ENCODE measurements at regions not wholly inside any gene's neighbourhood (a gene's known extent, or its start where the extent isn't known, plus 50 kb on each side); places are given as distances from the start of the nearest gene placed in this dataset.
A peak's percentile ranks its signal among the peaks of the same experiment; 100 is the strongest.
"Not testable (repeated sequence)": the region's sequence is repeated elsewhere in the genome, so short reads cannot be mapped to it uniquely, and the experiment has no call there.

DNA sequence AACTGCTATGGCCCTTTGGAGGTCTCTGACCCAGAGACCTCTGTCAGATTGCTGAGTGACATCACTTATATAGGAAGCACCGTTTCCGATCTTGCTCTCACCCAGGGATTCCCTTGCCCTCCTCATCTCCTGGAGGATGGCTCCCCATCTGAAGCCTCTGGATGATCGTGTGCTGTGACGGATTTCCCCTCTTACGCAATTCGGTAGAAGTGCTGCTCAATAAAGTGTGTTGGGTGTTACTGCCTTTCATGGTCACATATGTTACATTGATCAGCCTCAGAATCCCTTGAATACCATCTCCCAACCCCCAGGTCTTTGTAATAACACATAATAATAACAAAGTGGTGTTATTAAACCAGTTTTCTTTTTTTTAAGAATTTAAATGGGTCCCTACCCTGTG is 107.3 kb upstream of the CLEC14A start:
- in situ Hi-C loops (cut with HindIII; ENCODE audit: low sequenced_read_pairs), result no loop called here

DNA sequence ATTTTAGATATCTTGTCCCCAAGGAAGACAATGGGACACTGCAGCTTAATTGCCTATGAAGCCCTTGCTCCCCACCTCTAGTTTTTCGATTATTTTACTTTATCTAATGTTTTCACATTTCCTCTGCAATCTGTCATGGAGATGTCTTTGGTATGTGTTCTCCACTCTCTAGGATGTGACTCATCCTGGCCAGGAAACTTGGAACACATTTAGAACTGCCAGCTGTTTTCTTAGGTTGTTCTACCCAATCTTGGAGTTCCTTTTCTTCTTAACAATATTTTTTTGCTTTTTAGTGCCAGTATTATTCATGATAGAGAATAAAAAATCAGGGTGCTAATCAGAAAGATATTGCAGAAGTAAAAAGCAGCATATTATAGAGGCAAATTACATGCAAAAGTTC is 101.7 kb upstream of the CLEC14A start:
- no peak overlapping the region for H3K4me3 ChIP-seq (ENCODE audit: low read depth, low read length)
- in situ Hi-C loops (cut with HindIII; ENCODE audit: low sequenced_read_pairs), result no loop called here
- peak; percentile 83 for DNase-seq (ENCODE audit: low read depth, low spot score)
- TF ChIP-seq CTCF (IDR thresholded peaks at IDR 0.05; ENCODE audit: low read depth, low read length), result no peak

More for the DNA sequence above, 107.3 kb upstream of the CLEC14A start:
- no peak overlapping the region for H3K4me3 ChIP-seq (ENCODE audit: low read depth, low read length)
- DNase-seq (ENCODE audit: low read depth, low spot score), result no peak
- TF ChIP-seq CTCF (IDR thresholded peaks at IDR 0.05; ENCODE audit: low read depth, low read length), result no peak

DNA sequence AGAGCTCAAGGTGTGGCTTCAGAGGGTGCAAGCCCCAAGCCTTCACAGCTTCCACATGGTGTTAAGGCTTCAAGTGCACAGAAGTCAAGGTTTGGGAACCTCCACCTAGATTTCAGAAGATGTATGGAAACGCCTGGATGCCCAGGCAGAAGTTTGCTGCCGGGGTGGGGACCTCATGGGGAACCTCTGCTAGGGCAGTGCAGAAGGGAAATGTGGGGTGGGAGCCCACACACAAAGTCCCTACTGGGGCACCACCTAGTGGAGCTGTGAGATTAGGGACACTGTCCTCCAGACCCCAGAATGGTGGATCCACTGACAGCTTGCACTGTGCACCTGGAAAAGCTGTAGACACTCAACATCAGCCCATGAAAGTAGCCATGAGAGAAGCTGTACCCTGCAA is 99.6 kb upstream of the CLEC14A start:
- in situ Hi-C loops (cut with HindIII; ENCODE audit: low sequenced_read_pairs); DNase-seq (ENCODE audit: low read depth, low spot score); H3K4me3 ChIP-seq (ENCODE audit: low read depth, low read length): not testable (repeated sequence)

- in situ Hi-C loops (cut with HindIII; ENCODE audit: low sequenced_read_pairs), result no loop called here
- no peak overlapping the region for H3K4me3 ChIP-seq (ENCODE audit: low read depth, low read length)
- no peak for DNase-seq (ENCODE audit: low read depth, low spot score)
- TF ChIP-seq CTCF (IDR thresholded peaks at IDR 0.05; ENCODE audit: low read depth, low read length), result no peak
Measured at GRCh38 chr14:38350102-38350501, 94.2 kb upstream of the CLEC14A start.

DNA sequence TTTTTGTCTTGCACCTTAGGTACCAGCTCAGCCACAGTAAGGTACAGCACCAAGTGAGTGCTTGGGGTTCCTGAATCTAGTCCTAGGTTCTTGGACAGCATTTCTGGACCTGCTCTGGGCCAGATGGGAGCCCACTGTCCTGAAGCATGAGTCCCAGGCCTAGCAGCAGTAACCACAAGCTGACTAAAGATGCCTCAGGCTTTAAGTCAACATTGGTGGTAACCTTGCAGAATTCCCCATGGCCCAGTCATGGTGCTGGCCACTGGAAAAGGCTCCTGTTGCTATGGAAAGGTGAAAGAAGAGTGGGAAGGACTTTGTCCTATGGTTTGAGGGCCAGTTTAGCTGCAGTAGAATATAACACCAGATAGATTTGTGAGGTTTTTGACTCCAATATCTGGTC is 86.9 kb upstream of the CLEC14A start:
- no peak overlapping the region for H3K4me3 ChIP-seq (ENCODE audit: low read depth, low read length)
- in situ Hi-C loops (cut with HindIII; ENCODE audit: low sequenced_read_pairs), result no loop called here
- no peak for TF ChIP-seq CTCF (IDR thresholded peaks at IDR 0.05; ENCODE audit: low read depth, low read length)
- peak; percentile 84 for DNase-seq (ENCODE audit: low read depth, low spot score)

DNA sequence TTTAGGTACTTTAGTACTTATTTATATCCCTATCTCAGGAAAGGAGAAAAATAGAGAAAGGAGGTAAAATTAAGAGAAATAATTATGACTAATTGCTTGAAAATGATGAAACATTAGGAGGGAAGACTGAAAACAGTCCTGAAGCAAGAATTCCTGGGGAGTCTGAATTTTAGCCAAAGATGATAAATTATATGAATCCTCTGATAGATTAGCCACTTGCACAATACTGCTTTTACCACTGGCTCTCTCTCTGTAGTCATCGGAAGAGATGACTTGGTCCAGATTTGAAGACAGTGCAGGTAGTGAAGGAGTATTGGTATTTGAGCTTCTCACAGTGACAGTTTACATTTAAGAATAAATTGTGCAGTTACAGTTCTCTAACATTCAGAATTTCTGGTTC is 83.8 kb upstream of the CLEC14A start:
- in situ Hi-C loops (cut with HindIII; ENCODE audit: low sequenced_read_pairs), result no loop called here
- no peak overlapping the region for H3K4me3 ChIP-seq (ENCODE audit: low read depth, low read length)
- peak; percentile 30 for DNase-seq (ENCODE audit: low read depth, low spot score)
- no peak for TF ChIP-seq CTCF (IDR thresholded peaks at IDR 0.05; ENCODE audit: low read depth, low read length)

- no peak for DNase-seq (ENCODE audit: low read depth, low spot score)
- TF ChIP-seq CTCF (IDR thresholded peaks at IDR 0.05; ENCODE audit: low read depth, low read length), result no peak
- H3K4me3 ChIP-seq (ENCODE audit: low read depth, low read length), result no peak overlapping the region
- in situ Hi-C loops (cut with HindIII; ENCODE audit: low sequenced_read_pairs), result no loop called here
Measured at GRCh38 chr14:38336298-38336697, 80.4 kb upstream of the CLEC14A start.
